ENCODE measurements at regions not wholly inside any gene's neighbourhood (a gene's known extent, or its start where the extent isn't known, plus 50 kb on each side); places are given as distances from the start of the nearest gene placed in this dataset.

- TF ChIP-seq, protein P1, sequence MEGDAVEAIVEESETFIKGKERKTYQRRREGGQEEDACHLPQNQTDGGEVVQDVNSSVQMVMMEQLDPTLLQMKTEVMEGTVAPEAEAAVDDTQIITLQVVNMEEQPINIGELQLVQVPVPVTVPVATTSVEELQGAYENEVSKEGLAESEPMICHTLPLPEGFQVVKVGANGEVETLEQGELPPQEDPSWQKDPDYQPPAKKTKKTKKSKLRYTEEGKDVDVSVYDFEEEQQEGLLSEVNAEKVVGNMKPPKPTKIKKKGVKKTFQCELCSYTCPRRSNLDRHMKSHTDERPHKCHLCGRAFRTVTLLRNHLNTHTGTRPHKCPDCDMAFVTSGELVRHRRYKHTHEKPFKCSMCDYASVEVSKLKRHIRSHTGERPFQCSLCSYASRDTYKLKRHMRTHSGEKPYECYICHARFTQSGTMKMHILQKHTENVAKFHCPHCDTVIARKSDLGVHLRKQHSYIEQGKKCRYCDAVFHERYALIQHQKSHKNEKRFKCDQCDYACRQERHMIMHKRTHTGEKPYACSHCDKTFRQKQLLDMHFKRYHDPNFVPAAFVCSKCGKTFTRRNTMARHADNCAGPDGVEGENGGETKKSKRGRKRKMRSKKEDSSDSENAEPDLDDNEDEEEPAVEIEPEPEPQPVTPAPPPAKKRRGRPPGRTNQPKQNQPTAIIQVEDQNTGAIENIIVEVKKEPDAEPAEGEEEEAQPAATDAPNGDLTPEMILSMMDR (IDR thresholded peaks at IDR 0.05): no peak
- TF ChIP-seq POLR2AphosphoS5 (IDR thresholded peaks at IDR 0.05) (no peak), POLR2A (IDR thresholded peaks at IDR 0.05; ENCODE audit: low read depth) (no peak), EP300 (IDR thresholded peaks at IDR 0.05) (no peak)
Observed at GRCh38 chr6:94133106-94133505, 713.7 kb upstream of the EPHA7 start.
